Stimulated activated CD4-positive, alpha-beta T cell treated with anti-CD3 and anti-CD28 coated beads, Interleukin-1b, Interleukin-23, amount 100 ng/mL, for 48 hours (primary cell): ENCODE measurements at regions not wholly inside any gene's neighbourhood (a gene's known extent, or its start where the extent isn't known, plus 50 kb on each side); places are given as distances from the start of the nearest gene placed in this dataset.

Experiments
- DNase-seq: peaks from one replicate; pipeline ENCODE4 v3.0.0-alpha.2; 2020

GRCh38 chr4:173919196-173919595, 364.3 kb downstream of the FBXO8 start:
- no peak for DNase-seq

- DNase-seq = no peak
Measured at GRCh38 chr4:173917255-173917960, 366.1 kb downstream of the FBXO8 start.

GRCh38 chr4:173913496-173913895, 370.0 kb downstream of the FBXO8 start:
- DNase-seq = no peak

- no peak for DNase-seq
Measured at GRCh38 chr4:173912384-173912783, 371.1 kb downstream of the FBXO8 start.

- DNase-seq = no peak
Measured at GRCh38 chr4:173910891-173911290, 372.6 kb downstream of the FBXO8 start.

GRCh38 chr4:173909294-173909693, 374.2 kb downstream of the FBXO8 start:
- no peak for DNase-seq

- DNase-seq = no peak
Measured at GRCh38 chr4:173899813-173900212, 369.8 kb upstream of the HAND2 start.

- DNase-seq = no peak
Measured at GRCh38 chr4:173891072-173891471, 361.0 kb upstream of the HAND2 start.

- no peak for DNase-seq
Measured at GRCh38 chr4:173883821-173884220, 353.8 kb upstream of the HAND2 start.

- DNase-seq = no peak
Measured at GRCh38 chr4:173880897-173881296, 350.9 kb upstream of the HAND2 start.

- DNase-seq = no peak
Measured at GRCh38 chr4:173879509-173879908, 349.5 kb upstream of the HAND2 start.

GRCh38 chr4:173878701-173879100, 348.7 kb upstream of the HAND2 start:
- no peak for DNase-seq

- no peak for DNase-seq
Measured at GRCh38 chr4:173871643-173872042, 341.6 kb upstream of the HAND2 start.

GRCh38 chr4:173866322-173867026, 336.4 kb upstream of the HAND2 start:
- no peak for DNase-seq

- no peak for DNase-seq
Measured at GRCh38 chr4:173862754-173863153, 332.7 kb upstream of the HAND2 start.

- DNase-seq = no peak
Measured at GRCh38 chr4:173860094-173860493, 330.1 kb upstream of the HAND2 start.

GRCh38 chr4:173859091-173859713, 329.2 kb upstream of the HAND2 start:
- no peak for DNase-seq

GRCh38 chr4:173858471-173858870, 328.4 kb upstream of the HAND2 start:
- DNase-seq = no peak

- DNase-seq = no peak
Measured at GRCh38 chr4:173857828-173858227, 327.8 kb upstream of the HAND2 start.

GRCh38 chr4:173855015-173855414, 325.0 kb upstream of the HAND2 start:
- DNase-seq = no peak

GRCh38 chr4:173852775-173853174, 322.7 kb upstream of the HAND2 start:
- DNase-seq = no peak

- no peak for DNase-seq
Measured at GRCh38 chr4:173845580-173845979, 315.6 kb upstream of the HAND2 start.

GRCh38 chr4:173839865-173840264, 309.8 kb upstream of the HAND2 start:
- DNase-seq = no peak

- DNase-seq = no peak
Measured at GRCh38 chr4:173837517-173837916, 307.5 kb upstream of the HAND2 start.
